Osteocyte (in vitro differentiated cells): ENCODE measurements at regions not wholly inside any gene's neighbourhood (a gene's known extent, or its start where the extent isn't known, plus 50 kb on each side); places are given as distances from the start of the nearest gene placed in this dataset.
"Not testable (repeated sequence)": the region's sequence is repeated elsewhere in the genome, so short reads cannot be mapped to it uniquely, and the experiment has no call there.

Experiments
- DNase-seq: peaks from one replicate; pipeline ENCODE4 v3.0.0; 2021; ENCODE audit warnings: mixed read lengths; ENCODE audit not compliant: unreplicated experiment; ENCODE audit errors: extremely low spot score
- H3K27ac Mint-ChIP-seq: one replicate; pipeline ENCODE4 v1.8.0; 2021; ENCODE audit warnings: mild to moderate bottlenecking, mixed read lengths; ENCODE audit not compliant: unreplicated experiment
- H3K27me3 Mint-ChIP-seq: one replicate; pipeline ENCODE4 v1.8.0; 2021; ENCODE audit warnings: mixed read lengths; ENCODE audit not compliant: unreplicated experiment
- H3K36me3 Mint-ChIP-seq: one replicate; pipeline ENCODE4 v1.8.0; 2021; ENCODE audit warnings: mixed read lengths; ENCODE audit not compliant: unreplicated experiment
- H3K4me1 Mint-ChIP-seq: one replicate; pipeline ENCODE4 v1.8.0; 2021; ENCODE audit warnings: mixed read lengths; ENCODE audit not compliant: unreplicated experiment
- H3K4me3 Mint-ChIP-seq: one replicate; pipeline ENCODE4 v1.8.0; 2021; ENCODE audit warnings: mild to moderate bottlenecking, moderate library complexity, mixed read lengths; ENCODE audit not compliant: unreplicated experiment
- H3K9me3 Mint-ChIP-seq: one replicate; pipeline ENCODE4 v1.8.0; 2021; ENCODE audit warnings: mixed read lengths; ENCODE audit not compliant: unreplicated experiment
- TF ChIP-seq, protein P1 (sequence below): fragments of 200-600 bp; sonication (generic); IDR thresholded peaks from 2 replicates; pipeline ENCODE4 v1.5.0; 2021; ENCODE audit warnings: antibody characterized with exemption, mild to moderate bottlenecking, moderate library complexity

DNA sequence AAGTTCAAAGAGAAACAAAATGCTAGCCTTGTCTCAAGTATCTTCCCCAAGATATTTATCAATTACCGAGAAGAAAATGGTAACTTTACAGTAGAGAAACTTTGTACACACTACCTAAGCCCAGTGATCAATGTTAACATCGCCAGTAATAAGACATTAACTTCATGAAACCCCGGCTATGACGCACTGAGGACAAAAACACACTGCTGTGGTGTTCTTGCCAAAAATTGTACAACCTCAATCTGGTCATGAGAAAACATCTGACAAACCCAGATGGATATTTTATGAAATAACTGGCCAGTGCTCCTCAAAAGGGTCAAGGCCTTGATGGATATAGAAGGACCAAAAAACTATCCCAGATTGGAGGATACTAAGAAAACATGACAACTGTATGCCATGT lies 85.5 kb upstream of the DTNBP1 start:
- Mint-ChIP-seq H3K4me3 (no peak overlapping the region), H3K4me1 (no peaks in the 10 kb centered on the region), H3K36me3 (no peaks in the 10 kb centered on the region), H3K27ac (no peak overlapping the region), H3K27me3 (peaks cover 4% of the 10 kb centered on the region), H3K9me3 (no peaks in the 10 kb centered on the region)
- TF ChIP-seq, protein P1, sequence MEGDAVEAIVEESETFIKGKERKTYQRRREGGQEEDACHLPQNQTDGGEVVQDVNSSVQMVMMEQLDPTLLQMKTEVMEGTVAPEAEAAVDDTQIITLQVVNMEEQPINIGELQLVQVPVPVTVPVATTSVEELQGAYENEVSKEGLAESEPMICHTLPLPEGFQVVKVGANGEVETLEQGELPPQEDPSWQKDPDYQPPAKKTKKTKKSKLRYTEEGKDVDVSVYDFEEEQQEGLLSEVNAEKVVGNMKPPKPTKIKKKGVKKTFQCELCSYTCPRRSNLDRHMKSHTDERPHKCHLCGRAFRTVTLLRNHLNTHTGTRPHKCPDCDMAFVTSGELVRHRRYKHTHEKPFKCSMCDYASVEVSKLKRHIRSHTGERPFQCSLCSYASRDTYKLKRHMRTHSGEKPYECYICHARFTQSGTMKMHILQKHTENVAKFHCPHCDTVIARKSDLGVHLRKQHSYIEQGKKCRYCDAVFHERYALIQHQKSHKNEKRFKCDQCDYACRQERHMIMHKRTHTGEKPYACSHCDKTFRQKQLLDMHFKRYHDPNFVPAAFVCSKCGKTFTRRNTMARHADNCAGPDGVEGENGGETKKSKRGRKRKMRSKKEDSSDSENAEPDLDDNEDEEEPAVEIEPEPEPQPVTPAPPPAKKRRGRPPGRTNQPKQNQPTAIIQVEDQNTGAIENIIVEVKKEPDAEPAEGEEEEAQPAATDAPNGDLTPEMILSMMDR = no peak
- DNase-seq = no peak

DNA sequence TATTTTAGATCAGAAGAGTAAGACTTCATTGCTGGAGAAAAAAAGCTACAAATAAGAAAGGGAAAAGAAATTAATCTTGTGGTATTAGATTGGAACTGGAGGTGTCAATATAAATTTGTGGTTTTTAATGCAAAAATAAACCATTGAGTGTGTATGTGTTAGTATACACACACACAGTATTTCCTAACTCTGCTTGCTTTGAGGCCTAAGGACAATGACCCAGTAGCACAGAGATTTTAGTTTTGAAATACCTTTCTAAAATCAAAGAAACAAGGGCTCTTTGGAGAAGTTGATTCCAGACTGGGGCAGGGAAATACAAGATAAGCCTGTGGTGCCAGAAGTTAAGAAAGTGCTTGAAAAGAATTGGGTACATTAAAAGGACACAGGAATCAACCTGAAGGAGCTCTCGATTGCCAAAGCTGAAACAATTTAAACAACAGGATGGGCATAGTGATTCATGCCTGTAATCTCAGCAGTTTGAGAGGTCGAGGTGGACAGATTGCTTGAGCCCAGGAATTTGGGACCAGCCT lies 84.6 kb upstream of the DTNBP1 start:
- no peaks in the 10 kb centered on the region for H3K4me1 Mint-ChIP-seq
- no peak overlapping the region for H3K27ac Mint-ChIP-seq
- TF ChIP-seq, protein P1 = no peak
- no peak for DNase-seq
- H3K27me3 Mint-ChIP-seq = peaks cover 7% of the 10 kb centered on the region
- H3K36me3 Mint-ChIP-seq = no peaks in the 10 kb centered on the region
- no peaks in the 10 kb centered on the region for H3K9me3 Mint-ChIP-seq
- H3K4me3 Mint-ChIP-seq = no peak overlapping the region

DNA sequence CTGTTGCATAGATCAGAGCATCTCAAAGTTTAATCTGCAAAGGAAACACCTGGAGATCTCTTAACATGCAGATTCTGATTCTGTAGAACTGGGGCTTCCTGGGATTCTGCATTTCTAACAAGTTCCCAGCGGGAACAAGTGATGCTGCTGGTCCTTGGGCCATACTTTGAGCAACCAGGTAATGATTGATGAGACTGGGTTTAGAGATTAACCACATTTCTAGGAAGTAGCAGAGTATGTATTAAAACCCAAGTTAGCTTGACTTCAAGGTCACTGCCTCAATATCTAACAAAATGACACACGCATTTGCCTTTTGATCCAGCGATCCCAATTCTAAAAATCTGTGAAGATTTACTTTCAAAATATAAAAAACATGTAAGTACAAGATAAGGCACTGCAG lies 83.0 kb upstream of the DTNBP1 start:
- no peaks in the 10 kb centered on the region for H3K36me3 Mint-ChIP-seq
- no peak overlapping the region for H3K27ac Mint-ChIP-seq
- TF ChIP-seq, protein P1 = no peak

DNA sequence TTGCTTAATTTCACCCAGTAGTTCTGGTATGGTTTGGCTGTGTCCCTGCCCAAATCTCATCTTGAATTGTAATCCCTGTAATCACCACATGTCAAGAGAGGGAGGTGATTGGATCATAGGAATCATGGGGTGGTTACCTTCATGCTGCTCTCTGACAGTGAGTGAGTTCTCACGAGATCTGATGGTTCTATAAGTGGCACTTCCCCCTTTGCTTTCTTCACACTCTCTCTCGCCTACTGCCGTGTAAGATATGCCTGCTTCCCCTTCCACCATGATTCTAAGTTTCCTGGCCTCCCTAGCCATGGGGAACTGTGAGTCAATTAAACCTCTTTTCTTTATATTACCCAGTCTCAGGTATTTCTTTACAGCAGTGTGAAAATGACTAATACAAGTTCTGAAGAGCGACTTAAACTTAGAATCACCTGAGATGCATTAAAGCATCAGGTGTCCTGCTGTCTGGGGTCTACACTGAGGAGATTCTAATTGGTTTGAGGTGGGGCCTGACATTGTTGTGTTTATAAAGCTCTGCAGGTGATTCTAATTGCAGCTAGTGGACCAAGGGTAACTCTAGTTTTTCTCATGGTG lies 82.1 kb upstream of the DTNBP1 start:
- H3K4me3 Mint-ChIP-seq = no peak overlapping the region
- H3K27ac Mint-ChIP-seq = no peak overlapping the region
- TF ChIP-seq, protein P1 = no peak
- no peak for DNase-seq
- H3K4me1 Mint-ChIP-seq = no peaks in the 10 kb centered on the region
- no peaks in the 10 kb centered on the region for H3K36me3 Mint-ChIP-seq
- no peaks in the 10 kb centered on the region for H3K9me3 Mint-ChIP-seq
- H3K27me3 Mint-ChIP-seq = peaks cover 7% of the 10 kb centered on the region

More for the DNA sequence above, 83.0 kb upstream of the DTNBP1 start:
- DNase-seq = no peak
- Mint-ChIP-seq H3K9me3 (no peaks in the 10 kb centered on the region), H3K4me1 (no peaks in the 10 kb centered on the region), H3K4me3 (no peak overlapping the region), H3K27me3 (peaks cover 7% of the 10 kb centered on the region)

DNA sequence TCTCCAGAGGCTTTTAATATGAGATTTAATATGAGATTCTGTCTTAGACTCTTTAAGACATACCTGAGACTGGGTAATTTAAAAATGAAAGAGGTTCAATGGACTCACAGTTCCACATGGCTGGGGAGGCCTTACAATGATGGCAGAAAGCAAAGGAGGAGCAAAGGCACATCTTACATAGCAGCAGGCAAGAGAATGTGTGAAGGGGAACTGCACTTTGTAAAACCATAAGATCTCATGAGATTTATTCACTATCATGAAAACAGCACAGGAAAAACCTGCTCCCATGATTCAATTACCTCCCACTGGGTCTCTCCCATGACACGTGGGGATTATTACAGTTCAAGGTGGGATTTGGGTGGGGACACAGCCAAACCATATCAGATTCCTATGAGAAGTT lies 79.2 kb upstream of the DTNBP1 start:
- H3K9me3 Mint-ChIP-seq, H3K4me3 Mint-ChIP-seq, H3K36me3 Mint-ChIP-seq, H3K27ac Mint-ChIP-seq, H3K4me1 Mint-ChIP-seq, H3K27me3 Mint-ChIP-seq, DNase-seq: not testable (repeated sequence)

DNA sequence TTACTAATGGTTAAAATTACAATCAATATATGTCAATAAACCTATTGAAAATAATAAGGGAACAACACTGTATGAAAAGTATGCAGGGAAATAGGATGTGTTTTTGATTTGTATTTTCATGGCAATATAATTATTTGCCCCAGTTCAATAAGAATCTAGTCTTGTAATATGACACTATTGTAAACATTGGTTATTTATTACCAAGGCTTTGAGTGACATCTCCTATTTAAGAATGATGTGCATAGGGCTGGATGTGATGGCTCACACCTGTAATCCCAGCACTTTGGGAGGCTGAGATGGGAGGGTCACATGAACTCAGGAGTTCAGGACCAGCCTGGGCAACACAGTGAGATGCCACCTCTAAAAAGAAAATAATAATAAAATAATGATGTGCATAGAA lies 78.6 kb upstream of the DTNBP1 start:
- Mint-ChIP-seq H3K4me3 (no peak overlapping the region), H3K27me3 (peaks cover 7% of the 10 kb centered on the region), H3K4me1 (no peaks in the 10 kb centered on the region), H3K36me3 (no peaks in the 10 kb centered on the region), H3K27ac (no peak overlapping the region), H3K9me3 (no peaks in the 10 kb centered on the region)
- DNase-seq = no peak
- TF ChIP-seq, protein P1 = no peak
